ENCODE measurements at regions not wholly inside any gene's neighbourhood (a gene's known extent, or its start where the extent isn't known, plus 50 kb on each side); places are given as distances from the start of the nearest gene placed in this dataset.

DNA sequence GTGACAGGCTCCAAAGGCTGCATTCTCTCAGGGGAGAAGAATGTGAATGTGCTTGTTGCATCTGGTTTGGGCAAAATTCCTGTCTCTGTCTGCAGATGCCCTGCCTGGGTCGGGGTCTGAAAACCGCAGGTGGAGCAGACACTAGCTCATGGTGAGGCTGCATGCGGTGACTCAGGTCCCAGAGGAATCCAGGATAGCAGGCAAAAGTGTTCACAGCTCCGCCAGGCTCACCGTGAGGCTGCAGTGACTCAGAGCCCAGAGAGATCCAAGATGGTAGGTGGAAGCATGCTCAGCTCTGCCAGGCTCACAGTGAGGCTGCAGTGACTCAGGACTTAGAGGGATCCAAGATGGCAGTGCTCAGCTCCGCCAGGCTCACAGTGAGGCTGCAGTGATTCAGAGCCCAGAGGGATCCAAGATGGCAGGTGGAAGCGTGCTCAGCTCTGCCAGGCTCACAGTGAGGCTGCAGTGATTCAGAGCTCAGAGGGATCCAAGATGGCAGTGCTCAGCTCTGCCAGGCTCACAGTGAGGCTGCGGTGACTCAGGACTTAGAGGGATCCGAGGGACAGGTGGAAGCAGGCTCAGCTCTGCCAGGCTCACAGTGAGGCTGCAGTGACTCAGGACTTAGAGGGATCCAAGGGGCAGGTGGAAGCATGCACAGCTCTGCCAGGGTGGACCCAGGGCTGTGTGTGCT, 200.5 kb downstream of the ACKR3 start:
- POLR2A ChIA-PET, result no interaction called here
- H2AFZ ChIP-seq (ENCODE audit: low read depth, low read length), result no peak overlapping the region
- 0% methylated on average over 8 of the region's 9 CpGs for WGBS (ENCODE audit: insufficient coverage, low coverage, missing lambda C conversion rate)
- H3K4me2 ChIP-seq (ENCODE audit: insufficient read depth, low read length), result no peak overlapping the region
- H3K27ac ChIP-seq (ENCODE audit: extremely low read depth, low read depth, low read length), result no peak overlapping the region
- H3K79me2 ChIP-seq (ENCODE audit: control insufficient read depth, insufficient read depth, low read length), result no peaks in the 10 kb centered on the region
- ATAC-seq, result no peak
- H3K4me3 ChIP-seq, result no peak overlapping the region
- H3K4me1 ChIP-seq (replicated peaks in 1 of 2; ENCODE audit: control insufficient read depth in 2 of 2, insufficient read depth in 2 of 2, low read length in 2 of 2), result no peaks in the 10 kb centered on the region
- no peaks in the 10 kb centered on the region for H3K9me3 ChIP-seq (replicated peaks; ENCODE audit: control insufficient read depth, insufficient read depth, low read depth, low read length)
- H3K9me1 ChIP-seq (ENCODE audit: control insufficient read depth, insufficient read depth, low read length), result no peaks in the 10 kb centered on the region
- no peak for TF ChIP-seq ZNF134 (CRISPR knock-in tag; conservative IDR thresholded peaks at IDR 0.05)
- no peak for TF ChIP-seq JUN (IDR thresholded peaks at IDR 0.05; ENCODE audit: borderline replicate concordance, low read depth, low read length)
- no peak for TF ChIP-seq JUN (CRISPR knock-in tag; IDR thresholded peaks at IDR 0.05; ENCODE audit: borderline replicate concordance)
- TF ChIP-seq RAD51 (IDR thresholded peaks at IDR 0.05; ENCODE audit: borderline replicate concordance, low read depth), result no peak
- TF ChIP-seq, protein P1, sequence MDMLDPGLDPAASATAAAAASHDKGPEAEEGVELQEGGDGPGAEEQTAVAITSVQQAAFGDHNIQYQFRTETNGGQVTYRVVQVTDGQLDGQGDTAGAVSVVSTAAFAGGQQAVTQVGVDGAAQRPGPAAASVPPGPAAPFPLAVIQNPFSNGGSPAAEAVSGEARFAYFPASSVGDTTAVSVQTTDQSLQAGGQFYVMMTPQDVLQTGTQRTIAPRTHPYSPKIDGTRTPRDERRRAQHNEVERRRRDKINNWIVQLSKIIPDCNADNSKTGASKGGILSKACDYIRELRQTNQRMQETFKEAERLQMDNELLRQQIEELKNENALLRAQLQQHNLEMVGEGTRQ (CRISPR knock-in tag; IDR thresholded peaks at IDR 0.05), result no peak
- no peak for TF ChIP-seq COPS2 (conservative IDR thresholded peaks at IDR 0.05)
- no peak for TF ChIP-seq CCAR2 (IDR thresholded peaks at IDR 0.05; ENCODE audit: low read depth, low read length)
- no peak for TF ChIP-seq POLR2G (IDR thresholded peaks at IDR 0.05; ENCODE audit: low read depth, low read length)
- FAIRE-seq, result no peak
- BruUV-seq (replicated peaks), result no TSS peak
- no peak for DNase-seq (ENCODE audit: extremely low read depth in 1 of 4, low spot score in 3 of 4)
- no peaks in the 10 kb centered on the region for H4K20me1 ChIP-seq (replicated peaks; ENCODE audit: control insufficient read depth, insufficient read depth, low read length)
- in situ Hi-C loops (cut with MboI), result no loop called here
- CTCF ChIA-PET (ENCODE audit: low intra/inter-chr PET ratio), result no interaction called here
- H3K9ac ChIP-seq (ENCODE audit: insufficient read depth in 1 of 2, low read depth in 2 of 2, low read length in 2 of 2), result no peak overlapping the region
- peaks cover 0 to 19% of the 10 kb centered on the region in 2 experiments; a peak in 2 of 5 replicates for H3K27me3 ChIP-seq (ENCODE audit: control insufficient read depth in 2 of 2, insufficient read depth in 2 of 2, low read length in 2 of 2)
- intact Hi-C loops (cut with micrococcal nuclease), result no loop called here
- H3K36me3 ChIP-seq (ENCODE audit: control insufficient read depth, insufficient read depth, low read length), result no peaks in the 10 kb centered on the region

Data from K562 (cell line).